AG04450 (cell line): ENCODE measurements at regions not wholly inside any gene's neighbourhood (a gene's known extent, or its start where the extent isn't known, plus 50 kb on each side); places are given as distances from the start of the nearest gene placed in this dataset.
A peak's percentile ranks its signal among the peaks of the same experiment; 100 is the strongest.

Experiments
- CTCF ChIA-PET: fragments of 300-600, 350-600 bp; formaldehyde crosslinking; extraction: SDS; loops from one replicate; lab custom pipeline; 2022; ENCODE audit warnings: antibody characterized with exemption, inconsistent platforms; lab: Charles Lee
- POLR2A ChIA-PET: fragments of 350-600 bp; formaldehyde crosslinking; extraction: SDS; loops from one replicate; lab custom pipeline; 2021; ENCODE audit warnings: antibody characterized with exemption, inconsistent platforms; lab: Yijun Ruan, JAX
- DNase-seq: peaks from one replicate; pipeline ENCODE4 v3.0.0-alpha.2; 2011; ENCODE audit warnings: low read depth, low spot score
- H3K27ac ChIP-seq: one replicate; pipeline ENCODE4 v1.5.1; 2012; ENCODE audit warnings: low read depth, low read length, control low read depth
- H3K27me3 ChIP-seq: one replicate; pipeline ENCODE4 v1.6.0; 2012; ENCODE audit warnings: low read length; ENCODE audit not compliant: control insufficient read depth, insufficient read depth
- H3K4me3 ChIP-seq: 2 replicates; pipeline ENCODE4 v1.5.1; 2011; ENCODE audit warnings: mild to moderate bottlenecking, low read depth, low read length, control low read depth
- H3K9me3 ChIP-seq: 2 replicates; pipeline ENCODE4 v1.5.1; 2012; ENCODE audit warnings: low read length; ENCODE audit not compliant: control insufficient read depth, insufficient read depth
- CTCF ChIP-seq: IDR thresholded peaks from 2 replicates; pipeline ENCODE4 v1.5.1; 2011; ENCODE audit warnings: low read depth, low read length, control low read depth, inconsistent platforms

GRCh38 chr20:50378170-50379000, 131.8 kb upstream of the PTPN1 start:
- Histone ChIP-seq H3K27ac (peak overlapping the region; percentile 57), H3K27me3 (no peaks in the 10 kb centered on the region), H3K4me3 (peak overlapping the region; percentile 27), H3K9me3 (no peaks in the 10 kb centered on the region)
- CTCF ChIA-PET: interaction anchor here (1.1 to 1.4 kb wide), 2 partner anchors 9 kb away, joined by 3 to 4 read pairs; no protein-coding TSS in a partner anchor
- no peak for TF ChIP-seq CTCF
- DNase-seq: no peak
- POLR2A ChIA-PET: interaction anchor here (1.5 kb wide), 1 partner anchor 93 kb away, joined by 3 read pairs; no protein-coding TSS in a partner anchor

- Histone ChIP-seq H3K4me3 (peak overlapping the region; percentile 27), H3K9me3 (no peaks in the 10 kb centered on the region), H3K27me3 (no peaks in the 10 kb centered on the region), H3K27ac (peak overlapping the region; percentile 57)
- POLR2A ChIA-PET: interaction anchor here (1.5 kb wide), 1 partner anchor 94 kb away, joined by 3 read pairs; no protein-coding TSS in a partner anchor
- no peak for TF ChIP-seq CTCF
- CTCF ChIA-PET: interaction anchor here (0.5 to 1.4 kb wide), 2 partner anchors 8 to 87 kb away, joined by 3 to 4 read pairs; no protein-coding TSS in a partner anchor
- peak; percentile 46 for DNase-seq
These were observed 130.9 kb upstream of the PTPN1 start for GRCh38 chr20:50379049-50379990.

GRCh38 chr20:50379991-50380696, 130.0 kb upstream of the PTPN1 start:
- Histone ChIP-seq H3K4me3 (no peak overlapping the region), H3K27ac (peak overlapping the region; percentile 31), H3K27me3 (no peaks in the 10 kb centered on the region), H3K9me3 (no peaks in the 10 kb centered on the region)
- TF ChIP-seq CTCF: no peak
- DNase-seq: no peak
- POLR2A ChIA-PET: no interaction called here
- CTCF ChIA-PET: no interaction called here

- Histone ChIP-seq H3K9me3 (no peaks in the 10 kb centered on the region), H3K27ac (peak overlapping the region; percentile 31), H3K4me3 (no peak overlapping the region), H3K27me3 (no peaks in the 10 kb centered on the region)
- CTCF ChIA-PET: no interaction called here
- POLR2A ChIA-PET: no interaction called here
- DNase-seq: no peak
- peak; percentile 75 for TF ChIP-seq CTCF
These were observed 129.5 kb upstream of the PTPN1 start for GRCh38 chr20:50380697-50381040.
